ENCODE measurements at regions not wholly inside any gene's neighbourhood (a gene's known extent, or its start where the extent isn't known, plus 50 kb on each side); places are given as distances from the start of the nearest gene placed in this dataset.

DNA sequence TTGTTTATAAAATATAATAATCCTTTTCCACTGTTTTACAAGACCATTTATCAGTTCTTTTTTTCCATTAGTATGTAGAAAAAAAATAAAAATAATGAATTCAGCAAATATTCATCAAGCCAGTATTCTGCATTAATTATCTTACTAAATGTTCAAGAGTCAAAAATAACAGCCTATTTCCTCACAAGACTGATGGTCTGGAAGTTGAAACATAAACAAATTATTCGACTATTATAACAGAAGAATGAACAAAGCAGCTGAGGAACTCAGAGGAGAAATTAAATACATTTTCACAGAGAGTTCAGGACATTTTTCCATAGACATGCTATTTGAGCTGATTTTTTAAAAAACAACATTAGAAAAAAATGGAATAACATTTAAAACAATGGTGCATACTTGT, 2594.8 kb downstream of the ARAP2 start:
- TF ChIP-seq CTCF (IDR thresholded peaks at IDR 0.05) (no peak), CEBPB (IDR thresholded peaks at IDR 0.05) (no peak), RAD21 (conservative IDR thresholded peaks at IDR 0.05 in 1 of 2, IDR thresholded peaks at IDR 0.05 in 1 of 2) (no peak), SMC3 (IDR thresholded peaks at IDR 0.05) (no peak), POLR2AphosphoS2 (conservative IDR thresholded peaks at IDR 0.05; ENCODE audit: low read length) (no peak), POLR2A (IDR thresholded peaks at IDR 0.05; ENCODE audit: low read length) (no peak), KDM1A (IDR thresholded peaks at IDR 0.05; ENCODE audit: low read depth) (no peak), JUNB (IDR thresholded peaks at IDR 0.05) (no peak)
